ENCODE measurements at regions not wholly inside any gene's neighbourhood (a gene's known extent, or its start where the extent isn't known, plus 50 kb on each side); places are given as distances from the start of the nearest gene placed in this dataset.

GRCh38 chr10:6843894-6844650 is 264.0 kb upstream of the PRKCQ start:
- no peak overlapping the region for H3K27ac Mint-ChIP-seq
- no peaks in the 10 kb centered on the region for H3K4me1 Mint-ChIP-seq
- Histone ChIP-seq H2AFZ (replicated peaks) (no peak overlapping the region), H3K79me2 (ENCODE audit: low read depth) (no peaks in the 10 kb centered on the region), H3K4me2 (no peak overlapping the region), H3K4me3 (no peak overlapping the region), H3F3A (ENCODE audit: low read depth) (no peaks in the 10 kb centered on the region), H3K9me3 (ENCODE audit: low read depth) (no peaks in the 10 kb centered on the region), H4K20me1 (ENCODE audit: low read depth) (no peaks in the 10 kb centered on the region), H3K27me3 (no peaks in the 10 kb centered on the region), H3K27ac (no peak overlapping the region), H3K36me3 (no peaks in the 10 kb centered on the region), H3K4me1 (no peaks in the 10 kb centered on the region), H3K9ac (no peak overlapping the region)
- peaks cover 17% of the 10 kb centered on the region for H3K9me3 Mint-ChIP-seq
- TF ChIP-seq, protein P1, sequence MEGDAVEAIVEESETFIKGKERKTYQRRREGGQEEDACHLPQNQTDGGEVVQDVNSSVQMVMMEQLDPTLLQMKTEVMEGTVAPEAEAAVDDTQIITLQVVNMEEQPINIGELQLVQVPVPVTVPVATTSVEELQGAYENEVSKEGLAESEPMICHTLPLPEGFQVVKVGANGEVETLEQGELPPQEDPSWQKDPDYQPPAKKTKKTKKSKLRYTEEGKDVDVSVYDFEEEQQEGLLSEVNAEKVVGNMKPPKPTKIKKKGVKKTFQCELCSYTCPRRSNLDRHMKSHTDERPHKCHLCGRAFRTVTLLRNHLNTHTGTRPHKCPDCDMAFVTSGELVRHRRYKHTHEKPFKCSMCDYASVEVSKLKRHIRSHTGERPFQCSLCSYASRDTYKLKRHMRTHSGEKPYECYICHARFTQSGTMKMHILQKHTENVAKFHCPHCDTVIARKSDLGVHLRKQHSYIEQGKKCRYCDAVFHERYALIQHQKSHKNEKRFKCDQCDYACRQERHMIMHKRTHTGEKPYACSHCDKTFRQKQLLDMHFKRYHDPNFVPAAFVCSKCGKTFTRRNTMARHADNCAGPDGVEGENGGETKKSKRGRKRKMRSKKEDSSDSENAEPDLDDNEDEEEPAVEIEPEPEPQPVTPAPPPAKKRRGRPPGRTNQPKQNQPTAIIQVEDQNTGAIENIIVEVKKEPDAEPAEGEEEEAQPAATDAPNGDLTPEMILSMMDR (IDR thresholded peaks at IDR 0.05): no peak
- TF ChIP-seq EZH2 (IDR thresholded peaks at IDR 0.05): no peak
- no peak for TF ChIP-seq EZH2phosphoT487 (IDR thresholded peaks at IDR 0.05)
- no peaks in the 10 kb centered on the region for H3K27me3 Mint-ChIP-seq (ENCODE audit: insufficient read depth, low read depth)
- DNase-seq (ENCODE audit: low spot score): no peak
- no peaks in the 10 kb centered on the region for H3K36me3 Mint-ChIP-seq
- H3K4me3 Mint-ChIP-seq: no peak overlapping the region

DNA sequence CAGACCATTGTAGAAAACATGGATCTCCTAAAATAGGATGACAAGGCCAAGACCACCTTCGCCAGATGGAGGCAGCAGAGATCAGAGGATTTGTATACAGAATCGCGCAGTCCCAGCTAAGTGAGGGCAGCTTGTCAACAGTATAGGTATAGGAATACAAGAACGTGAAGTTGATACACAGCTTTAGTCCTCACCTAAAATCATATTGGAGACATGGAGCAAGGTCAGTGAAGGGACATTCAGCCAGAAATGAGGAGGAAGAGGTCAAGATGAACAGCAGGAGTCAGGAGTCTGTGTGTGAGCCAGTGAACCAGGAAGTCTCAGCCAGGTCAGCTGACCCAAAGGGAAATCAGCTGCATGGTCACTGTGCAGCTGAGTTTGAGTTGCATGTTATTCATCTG is 263.4 kb upstream of the PRKCQ start:
- no peaks in the 10 kb centered on the region for H3K27me3 Mint-ChIP-seq (ENCODE audit: insufficient read depth, low read depth)
- H3K9me3 Mint-ChIP-seq: peaks cover 17% of the 10 kb centered on the region
- H3K4me2 ChIP-seq: no peak overlapping the region
- no peak overlapping the region for H3K4me3 ChIP-seq
- H3K36me3 ChIP-seq: no peaks in the 10 kb centered on the region
- no peak overlapping the region for H3K9ac ChIP-seq
- no peaks in the 10 kb centered on the region for H3K27me3 ChIP-seq
- TF ChIP-seq EZH2phosphoT487 (IDR thresholded peaks at IDR 0.05) (no peak), EZH2 (IDR thresholded peaks at IDR 0.05) (no peak)
- TF ChIP-seq, protein P1 (IDR thresholded peaks at IDR 0.05): no peak
- H3F3A ChIP-seq (ENCODE audit: low read depth): no peaks in the 10 kb centered on the region
- no peak overlapping the region for H3K27ac Mint-ChIP-seq
- H3K4me1 ChIP-seq: no peaks in the 10 kb centered on the region
- no peak overlapping the region for H3K4me3 Mint-ChIP-seq
- H4K20me1 ChIP-seq (ENCODE audit: low read depth): no peaks in the 10 kb centered on the region
- H3K4me1 Mint-ChIP-seq: no peaks in the 10 kb centered on the region
- H3K36me3 Mint-ChIP-seq: no peaks in the 10 kb centered on the region
- DNase-seq (ENCODE audit: low spot score): no peak
- H3K79me2 ChIP-seq (ENCODE audit: low read depth): no peaks in the 10 kb centered on the region
- H3K27ac ChIP-seq: no peak overlapping the region
- no peaks in the 10 kb centered on the region for H3K9me3 ChIP-seq (ENCODE audit: low read depth)
- no peak overlapping the region for H2AFZ ChIP-seq (replicated peaks)

DNA sequence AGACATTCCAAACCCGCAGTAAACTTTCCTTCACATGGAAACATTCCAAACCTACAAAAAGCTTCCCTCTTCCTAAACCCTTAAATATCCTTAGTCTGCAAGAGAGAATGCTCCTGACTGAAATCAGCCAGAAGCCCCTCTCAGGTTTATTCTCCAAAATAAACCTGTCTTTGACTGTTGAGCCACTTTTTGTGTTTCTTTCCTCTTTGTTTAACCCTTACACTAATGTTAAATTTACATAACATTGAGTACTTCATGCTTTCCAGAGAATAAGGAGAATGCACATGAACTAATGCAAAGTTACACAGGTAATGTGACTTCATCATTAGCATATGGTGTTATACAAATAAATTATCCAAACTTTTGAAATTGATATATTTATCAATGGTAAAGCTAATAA is 262.6 kb upstream of the PRKCQ start:
- H3K36me3 ChIP-seq: no peaks in the 10 kb centered on the region
- H3K9ac ChIP-seq: no peak overlapping the region
- H3K9me3 Mint-ChIP-seq: peaks cover 17% of the 10 kb centered on the region
- TF ChIP-seq EZH2phosphoT487 (IDR thresholded peaks at IDR 0.05) (no peak), EZH2 (IDR thresholded peaks at IDR 0.05) (no peak)
- TF ChIP-seq, protein P1 (IDR thresholded peaks at IDR 0.05): no peak
- no peaks in the 10 kb centered on the region for H3K4me1 Mint-ChIP-seq
- H2AFZ ChIP-seq (replicated peaks): no peak overlapping the region
- DNase-seq (ENCODE audit: low spot score): no peak
- H3K27ac Mint-ChIP-seq: no peak overlapping the region
- no peaks in the 10 kb centered on the region for H3F3A ChIP-seq (ENCODE audit: low read depth)
- no peak overlapping the region for H3K4me3 ChIP-seq
- H3K4me3 Mint-ChIP-seq: no peak overlapping the region
- H3K27ac ChIP-seq: no peak overlapping the region
- no peak overlapping the region for H3K4me2 ChIP-seq
- no peaks in the 10 kb centered on the region for H3K4me1 ChIP-seq
- H3K27me3 Mint-ChIP-seq (ENCODE audit: insufficient read depth, low read depth): no peaks in the 10 kb centered on the region
- no peaks in the 10 kb centered on the region for H3K9me3 ChIP-seq (ENCODE audit: low read depth)
- H3K36me3 Mint-ChIP-seq: no peaks in the 10 kb centered on the region
- H3K27me3 ChIP-seq: no peaks in the 10 kb centered on the region
- H4K20me1 ChIP-seq (ENCODE audit: low read depth): no peaks in the 10 kb centered on the region
- no peaks in the 10 kb centered on the region for H3K79me2 ChIP-seq (ENCODE audit: low read depth)

Data from neural progenitor cell (in vitro differentiated cells).